GM12875 (cell line): ENCODE measurements at regions not wholly inside any gene's neighbourhood (a gene's known extent, or its start where the extent isn't known, plus 50 kb on each side); places are given as distances from the start of the nearest gene placed in this dataset.

Experiments
- H3K4me3 ChIP-seq: one replicate; pipeline ENCODE4 v1.5.1; 2011; ENCODE audit warnings: low read depth, low read length, control low read depth
- TF ChIP-seq, protein P1 (sequence below): IDR thresholded peaks from 2 replicates; pipeline ENCODE4 v1.5.1; 2011; ENCODE audit warnings: low read depth, mild to moderate bottlenecking, control low read depth, inconsistent platforms, low read length, moderate library complexity, borderline replicate concordance; ENCODE audit not compliant: insufficient read depth

DNA sequence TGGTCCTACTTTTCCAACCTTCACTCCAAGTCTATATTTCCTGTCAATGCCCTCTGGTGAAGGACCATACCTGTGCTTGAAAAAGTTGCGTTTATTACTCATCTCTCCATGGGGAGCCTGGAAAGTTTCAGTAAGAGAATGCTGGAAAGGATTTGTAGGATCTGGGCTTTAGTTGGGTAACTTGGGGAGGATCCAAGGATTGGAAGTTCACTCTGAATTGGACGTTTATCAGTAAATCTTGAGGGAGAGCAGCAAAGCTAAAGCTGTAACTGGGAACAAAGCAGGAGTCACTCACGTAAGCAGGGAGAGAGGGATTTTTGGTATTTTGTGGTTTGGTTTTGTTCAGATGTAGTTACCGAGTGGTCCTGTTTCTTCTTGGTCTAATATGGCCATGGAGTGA is 51.4 kb upstream of the NPVF start:
- TF ChIP-seq, protein P1, sequence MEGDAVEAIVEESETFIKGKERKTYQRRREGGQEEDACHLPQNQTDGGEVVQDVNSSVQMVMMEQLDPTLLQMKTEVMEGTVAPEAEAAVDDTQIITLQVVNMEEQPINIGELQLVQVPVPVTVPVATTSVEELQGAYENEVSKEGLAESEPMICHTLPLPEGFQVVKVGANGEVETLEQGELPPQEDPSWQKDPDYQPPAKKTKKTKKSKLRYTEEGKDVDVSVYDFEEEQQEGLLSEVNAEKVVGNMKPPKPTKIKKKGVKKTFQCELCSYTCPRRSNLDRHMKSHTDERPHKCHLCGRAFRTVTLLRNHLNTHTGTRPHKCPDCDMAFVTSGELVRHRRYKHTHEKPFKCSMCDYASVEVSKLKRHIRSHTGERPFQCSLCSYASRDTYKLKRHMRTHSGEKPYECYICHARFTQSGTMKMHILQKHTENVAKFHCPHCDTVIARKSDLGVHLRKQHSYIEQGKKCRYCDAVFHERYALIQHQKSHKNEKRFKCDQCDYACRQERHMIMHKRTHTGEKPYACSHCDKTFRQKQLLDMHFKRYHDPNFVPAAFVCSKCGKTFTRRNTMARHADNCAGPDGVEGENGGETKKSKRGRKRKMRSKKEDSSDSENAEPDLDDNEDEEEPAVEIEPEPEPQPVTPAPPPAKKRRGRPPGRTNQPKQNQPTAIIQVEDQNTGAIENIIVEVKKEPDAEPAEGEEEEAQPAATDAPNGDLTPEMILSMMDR: no peak
- H3K4me3 ChIP-seq: no peak overlapping the region

DNA sequence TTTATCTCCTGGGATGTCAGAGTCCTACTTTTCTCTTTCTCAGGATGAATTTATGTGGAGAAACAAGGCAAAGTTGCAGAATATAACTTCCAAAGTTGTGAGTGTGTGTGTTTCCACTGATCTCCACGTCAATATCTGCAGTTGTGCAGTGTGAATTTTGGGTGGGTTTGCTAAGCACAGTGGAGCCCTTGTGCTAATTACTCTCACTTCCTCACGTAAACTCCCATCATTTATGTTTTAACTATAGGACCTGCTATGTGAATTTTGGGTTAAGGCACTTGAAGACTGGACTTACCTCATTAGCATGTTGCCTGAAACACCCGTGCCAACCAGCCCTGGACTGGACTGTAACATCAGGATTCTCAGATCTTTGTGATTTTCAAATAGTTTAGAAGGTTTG is 51.9 kb upstream of the NPVF start:
- TF ChIP-seq, protein P1: no peak

DNA sequence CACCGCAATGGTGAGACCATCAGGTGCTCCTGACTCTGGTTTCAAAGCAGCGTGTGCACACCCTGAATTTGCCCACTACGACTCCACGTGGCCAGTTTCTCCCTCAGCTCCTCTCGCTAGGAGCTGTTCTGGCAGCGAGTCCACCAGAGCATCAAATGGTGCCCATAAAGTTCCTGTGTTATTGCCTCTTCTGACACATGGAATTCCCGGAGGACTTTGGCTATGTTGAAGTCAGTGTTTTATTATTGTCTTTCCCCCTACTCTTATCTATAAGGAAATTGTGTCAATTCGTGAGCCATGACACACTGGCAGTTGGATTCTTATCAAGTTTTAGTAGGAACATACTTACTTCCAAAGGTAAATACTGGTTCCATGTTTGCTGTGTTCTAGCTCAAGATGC is 53.9 kb upstream of the NPVF start:
- H3K4me3 ChIP-seq: no peak overlapping the region
- TF ChIP-seq, protein P1: no peak

More for the DNA sequence above, 51.9 kb upstream of the NPVF start:
- H3K4me3 ChIP-seq: no peak overlapping the region

DNA sequence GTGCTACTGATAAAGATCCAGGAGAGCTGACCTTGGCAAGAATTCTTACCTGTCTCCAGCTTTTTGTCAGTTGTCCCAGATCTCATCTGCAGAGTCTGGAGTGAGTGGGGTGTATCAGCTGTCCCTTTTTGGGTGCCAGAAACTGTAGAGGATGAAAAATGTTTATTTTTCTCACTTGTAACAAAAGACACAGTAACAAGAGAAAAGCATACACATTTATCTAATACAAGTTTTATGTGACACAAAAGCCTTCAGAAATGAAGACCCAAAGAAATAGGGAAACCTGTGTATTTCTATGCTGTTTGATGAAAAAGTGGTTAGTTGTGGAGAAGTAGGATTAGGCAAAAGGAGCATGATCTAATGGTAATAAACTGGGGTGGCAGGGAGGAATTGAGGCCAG is 58.5 kb upstream of the NPVF start:
- no peak overlapping the region for H3K4me3 ChIP-seq
- TF ChIP-seq, protein P1: no peak

DNA sequence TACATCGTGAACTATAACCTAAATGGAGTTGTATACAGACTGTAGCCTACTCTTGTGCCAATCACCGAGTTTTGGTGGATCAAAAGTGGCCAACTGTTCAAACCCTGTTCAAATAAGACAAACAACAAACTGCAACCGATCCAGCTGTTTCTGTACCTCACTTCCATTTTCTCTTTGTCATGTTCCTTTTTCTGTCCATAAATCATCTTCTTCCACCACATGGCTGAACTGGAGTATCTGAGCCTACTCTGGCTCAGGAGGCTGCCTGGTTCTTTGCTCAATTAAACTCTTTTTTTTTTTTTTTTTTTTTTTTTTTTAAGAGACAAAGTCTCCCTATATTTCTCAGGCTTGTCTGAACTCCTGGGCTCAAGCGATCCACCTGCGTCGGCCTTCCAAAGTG is 59.0 kb upstream of the NPVF start:
- H3K4me3 ChIP-seq: no peak overlapping the region
- TF ChIP-seq, protein P1: no peak

DNA sequence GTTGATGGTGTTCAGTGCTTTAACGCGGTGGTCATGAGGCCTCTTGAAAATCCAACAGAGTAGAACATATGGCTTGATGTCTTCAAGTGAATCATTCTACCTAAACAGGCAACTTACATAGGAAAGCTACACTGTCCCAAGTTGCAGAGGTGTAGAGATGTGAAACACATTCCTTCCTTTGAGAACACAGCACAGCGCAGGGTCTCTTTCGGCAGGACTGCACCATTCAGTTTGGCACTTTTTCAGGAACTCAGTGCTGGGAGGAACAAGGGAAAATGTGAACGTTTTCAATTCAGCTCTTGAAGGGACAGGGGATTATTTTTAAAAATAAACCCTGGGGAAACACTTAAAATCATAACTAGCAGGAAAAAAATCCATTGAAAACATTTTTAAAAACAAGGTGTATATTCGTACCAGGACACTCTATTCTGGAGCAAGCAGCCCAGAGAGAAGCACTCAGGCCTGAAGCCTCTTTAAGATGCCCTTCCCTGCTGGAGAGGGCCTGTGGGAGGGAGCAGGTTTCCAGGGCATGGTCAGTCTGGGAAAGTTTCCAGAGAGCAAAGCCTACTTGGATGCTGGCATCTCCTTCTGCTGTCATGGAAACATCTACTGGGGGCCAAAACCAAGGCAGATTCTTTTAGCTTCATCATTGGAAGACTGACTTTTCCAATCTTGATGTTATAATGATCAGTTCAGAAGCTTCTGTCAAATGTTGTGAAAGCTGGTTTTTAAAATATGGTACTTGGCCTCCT is 60.4 kb upstream of the NPVF start:
- TF ChIP-seq, protein P1: no peak

DNA sequence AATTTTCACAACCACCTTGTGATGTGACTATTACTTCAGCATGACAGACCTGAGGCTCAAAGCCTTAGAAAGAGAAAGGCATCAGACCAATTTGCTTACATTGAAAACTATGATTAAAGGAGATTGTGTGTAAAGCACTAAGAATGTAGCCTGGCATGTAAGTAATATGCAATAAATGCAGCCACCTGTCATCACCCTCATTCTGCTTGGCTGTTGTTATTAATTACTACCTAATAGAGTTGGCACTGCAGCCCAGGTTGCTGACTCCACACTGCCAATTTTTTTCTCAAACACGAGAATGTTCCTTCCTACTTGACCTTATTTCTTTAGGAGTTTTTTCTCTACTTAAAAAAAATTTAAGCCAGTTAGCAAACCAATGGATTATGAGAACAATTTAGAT is 61.2 kb upstream of the NPVF start:
- TF ChIP-seq, protein P1: no peak
- H3K4me3 ChIP-seq: no peak overlapping the region

More for the DNA sequence above, 60.4 kb upstream of the NPVF start:
- H3K4me3 ChIP-seq: no peak overlapping the region
